Panc1 (cell line): ENCODE measurements at regions not wholly inside any gene's neighbourhood (a gene's known extent, or its start where the extent isn't known, plus 50 kb on each side); places are given as distances from the start of the nearest gene placed in this dataset.

ENCODE experiments used
- CTCF ChIP-seq: fragments of 450-650 bp; IDR thresholded peaks from 2 replicates; pipeline ENCODE4 v1.5.1; 2017; ENCODE audit warnings: mild to moderate bottlenecking
- POLR2AphosphoS5 ChIP-seq: IDR thresholded peaks from 2 replicates; pipeline ENCODE4 v1.6.1; 2012; ENCODE audit warnings: mild to moderate bottlenecking, low read depth, low read length, moderate library complexity
- REST ChIP-seq, 2 experiments: IDR thresholded peaks; 2 replicates each; pipeline ENCODE4 v1.6.1; 2011 to 2012; ENCODE audit warnings: low read depth in 2 of 2, control low read depth in 1 of 2, low read length in 1 of 2, mild to moderate bottlenecking in 1 of 2, moderate library complexity in 1 of 2; ENCODE audit not compliant: insufficient read depth in 1 of 2
- SIN3A ChIP-seq: IDR thresholded peaks from 2 replicates; pipeline ENCODE4 v1.6.1; 2012; ENCODE audit warnings: low read depth, mild to moderate bottlenecking, low read length, moderate library complexity, borderline replicate concordance; ENCODE audit not compliant: insufficient read depth

- TF ChIP-seq SIN3A: no peak
- no peak for TF ChIP-seq CTCF
- no peak for TF ChIP-seq REST (IDR thresholded peaks at IDR 0.05; ENCODE audit: insufficient read depth in 1 of 2, low read depth in 2 of 2, low read length in 1 of 2)
- TF ChIP-seq POLR2AphosphoS5: no peak
Observed at GRCh38 chr12:71281425-71281824, 123.6 kb upstream of the TSPAN8 start.
